ENCODE measurements at regions not wholly inside any gene's neighbourhood (a gene's known extent, or its start where the extent isn't known, plus 50 kb on each side); places are given as distances from the start of the nearest gene placed in this dataset.
A peak's percentile ranks its signal among the peaks of the same experiment; 100 is the strongest.
"Not testable (repeated sequence)": the region's sequence is repeated elsewhere in the genome, so short reads cannot be mapped to it uniquely, and the experiment has no call there.

DNA sequence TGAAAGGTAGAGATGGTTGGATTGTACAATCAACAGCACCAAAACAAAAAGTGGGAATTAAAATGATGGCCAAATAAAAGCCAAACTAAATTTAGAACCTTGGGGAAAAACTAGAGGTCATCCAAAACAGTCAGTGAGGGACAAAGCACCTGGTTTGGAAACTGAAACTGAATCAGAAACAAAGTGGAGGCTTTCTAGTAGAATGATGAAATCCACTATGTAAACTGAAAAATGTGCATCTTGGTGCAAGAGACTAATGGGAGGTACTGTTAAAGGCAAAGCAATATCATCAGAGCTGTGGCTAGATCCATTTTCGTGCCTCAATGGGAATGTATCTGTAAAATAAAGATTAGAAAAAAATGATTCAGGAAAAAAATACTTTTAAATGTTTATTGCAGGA, 380.0 kb upstream of the GJE1 start:
- H3K4me3 ChIP-seq (ENCODE audit: low read depth, low read length) = no peak overlapping the region
- DNase-seq (ENCODE audit: low read depth) = no peak
- TF ChIP-seq, protein P1, sequence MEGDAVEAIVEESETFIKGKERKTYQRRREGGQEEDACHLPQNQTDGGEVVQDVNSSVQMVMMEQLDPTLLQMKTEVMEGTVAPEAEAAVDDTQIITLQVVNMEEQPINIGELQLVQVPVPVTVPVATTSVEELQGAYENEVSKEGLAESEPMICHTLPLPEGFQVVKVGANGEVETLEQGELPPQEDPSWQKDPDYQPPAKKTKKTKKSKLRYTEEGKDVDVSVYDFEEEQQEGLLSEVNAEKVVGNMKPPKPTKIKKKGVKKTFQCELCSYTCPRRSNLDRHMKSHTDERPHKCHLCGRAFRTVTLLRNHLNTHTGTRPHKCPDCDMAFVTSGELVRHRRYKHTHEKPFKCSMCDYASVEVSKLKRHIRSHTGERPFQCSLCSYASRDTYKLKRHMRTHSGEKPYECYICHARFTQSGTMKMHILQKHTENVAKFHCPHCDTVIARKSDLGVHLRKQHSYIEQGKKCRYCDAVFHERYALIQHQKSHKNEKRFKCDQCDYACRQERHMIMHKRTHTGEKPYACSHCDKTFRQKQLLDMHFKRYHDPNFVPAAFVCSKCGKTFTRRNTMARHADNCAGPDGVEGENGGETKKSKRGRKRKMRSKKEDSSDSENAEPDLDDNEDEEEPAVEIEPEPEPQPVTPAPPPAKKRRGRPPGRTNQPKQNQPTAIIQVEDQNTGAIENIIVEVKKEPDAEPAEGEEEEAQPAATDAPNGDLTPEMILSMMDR (IDR thresholded peaks at IDR 0.05; ENCODE audit: low read depth, low read length, missing control alignments) = no peak
- in situ Hi-C loops (cut with HindIII; ENCODE audit: low sequenced_read_pairs) = no loop called here

- in situ Hi-C loops (cut with HindIII; ENCODE audit: low sequenced_read_pairs); DNase-seq (ENCODE audit: low read depth); H3K4me3 ChIP-seq (ENCODE audit: low read depth, low read length): not testable (repeated sequence)
Measured at GRCh38 chr6:141746324-141746723, 386.4 kb upstream of the GJE1 start.

- TF ChIP-seq, protein P1 (IDR thresholded peaks at IDR 0.05; ENCODE audit: low read depth, low read length, missing control alignments) = no peak
- H3K4me3 ChIP-seq (ENCODE audit: low read depth, low read length) = no peak overlapping the region
- in situ Hi-C loops (cut with HindIII; ENCODE audit: low sequenced_read_pairs) = no loop called here
- peak; percentile 4 for DNase-seq (ENCODE audit: low read depth)
Measured at GRCh38 chr6:141744971-141745370, 387.8 kb upstream of the GJE1 start.

DNA sequence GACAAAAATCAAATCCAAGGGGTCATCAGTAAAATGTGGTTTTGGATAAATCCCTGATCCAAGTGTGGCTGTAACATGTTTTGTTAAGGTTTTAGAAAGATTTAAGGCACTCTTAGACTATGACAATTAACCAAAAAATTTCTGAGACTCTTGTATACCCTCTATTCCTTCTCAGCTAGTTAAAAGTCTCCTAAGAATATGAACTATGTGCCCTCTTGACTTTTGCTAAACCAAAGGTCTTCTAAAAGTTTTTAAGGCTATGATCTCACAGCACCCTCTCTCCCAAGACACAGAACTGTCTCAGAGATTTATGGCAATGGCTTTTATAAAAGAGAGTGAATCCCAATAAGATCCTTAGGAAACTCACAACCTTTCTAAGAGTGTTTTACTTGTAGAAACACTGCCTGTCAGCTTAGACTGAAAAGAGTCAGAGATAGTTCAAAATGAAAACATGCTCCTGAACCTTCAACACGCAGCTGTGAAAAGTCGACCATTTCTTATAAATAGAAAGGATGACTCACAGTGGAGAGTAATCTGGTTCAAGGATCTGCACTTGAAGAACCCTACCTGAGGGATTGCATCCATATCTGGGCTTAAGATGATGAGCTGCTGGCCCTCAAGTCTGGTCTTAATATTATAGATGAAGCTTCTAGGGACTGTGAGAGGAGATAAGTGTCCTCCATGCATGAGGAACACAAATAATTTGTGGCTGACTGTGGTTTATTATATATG, 388.4 kb upstream of the GJE1 start:
- no peak for DNase-seq (ENCODE audit: low read depth)
- in situ Hi-C loops (cut with HindIII; ENCODE audit: low sequenced_read_pairs) = no loop called here

GRCh38 chr6:141736104-141736503, 396.6 kb upstream of the GJE1 start:
- no peak for DNase-seq (ENCODE audit: low read depth)
- in situ Hi-C loops (cut with HindIII; ENCODE audit: low sequenced_read_pairs) = no loop called here
- no peak overlapping the region for H3K4me3 ChIP-seq (ENCODE audit: low read depth, low read length)
- TF ChIP-seq, protein P1 (IDR thresholded peaks at IDR 0.05; ENCODE audit: low read depth, low read length, missing control alignments) = no peak

More for the DNA sequence above, 388.4 kb upstream of the GJE1 start:
- TF ChIP-seq, protein P1 (IDR thresholded peaks at IDR 0.05; ENCODE audit: low read depth, low read length, missing control alignments) = no peak
- H3K4me3 ChIP-seq (ENCODE audit: low read depth, low read length) = no peak overlapping the region

- no peak for DNase-seq (ENCODE audit: low read depth)
- in situ Hi-C loops (cut with HindIII; ENCODE audit: low sequenced_read_pairs) = no loop called here
- TF ChIP-seq, protein P1 (IDR thresholded peaks at IDR 0.05; ENCODE audit: low read depth, low read length, missing control alignments) = no peak
- H3K4me3 ChIP-seq (ENCODE audit: low read depth, low read length) = no peak overlapping the region
Measured at GRCh38 chr6:141735126-141735525, 397.6 kb upstream of the GJE1 start.

DNA sequence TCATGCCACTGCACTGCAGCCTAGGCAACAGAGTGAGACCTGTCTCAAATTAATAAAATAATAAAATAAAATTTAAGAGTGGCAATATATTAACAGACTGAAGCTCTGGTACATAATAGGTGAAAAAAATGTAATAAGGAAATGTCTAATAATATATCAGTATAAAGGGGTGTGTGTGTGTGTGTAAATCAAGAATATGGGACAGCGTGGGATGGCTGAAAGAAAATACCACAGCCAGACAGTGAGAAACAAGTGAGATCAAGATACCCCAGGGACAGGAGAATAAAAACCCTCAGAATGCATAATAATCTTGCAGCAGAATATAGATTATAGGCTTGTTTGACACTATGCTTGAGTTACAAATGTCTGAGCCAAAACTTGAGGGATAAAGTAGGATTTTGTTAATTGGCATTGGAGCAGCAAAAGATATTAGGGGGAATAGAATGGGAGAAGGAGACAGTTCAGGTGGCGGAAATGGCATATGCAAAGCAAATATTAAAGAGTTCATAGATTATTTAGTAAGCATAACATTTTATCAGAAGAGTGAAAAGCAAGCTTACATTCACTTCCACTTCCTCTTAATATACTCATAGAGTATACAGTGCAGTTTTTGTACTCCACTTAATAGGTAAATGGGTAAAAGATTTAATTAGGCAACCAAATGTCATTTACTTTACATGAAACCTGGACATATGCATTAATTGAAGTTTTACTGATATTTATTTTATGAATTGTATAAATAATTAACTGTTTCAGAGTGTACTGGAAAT, 398.5 kb upstream of the GJE1 start:
- in situ Hi-C loops (cut with HindIII; ENCODE audit: low sequenced_read_pairs) = no loop called here
- DNase-seq (ENCODE audit: low read depth) = no peak
- TF ChIP-seq, protein P1 (IDR thresholded peaks at IDR 0.05; ENCODE audit: low read depth, low read length, missing control alignments) = no peak
- no peak overlapping the region for H3K4me3 ChIP-seq (ENCODE audit: low read depth, low read length)
